Thyroid gland (tissue), 4 donors: ENCODE measurements at regions not wholly inside any gene's neighbourhood (a gene's known extent, or its start where the extent isn't known, plus 50 kb on each side); places are given as distances from the start of the nearest gene placed in this dataset.

Experiments
- POLR2A ChIP-seq, 2 donors: fragments of 450-650 bp; IDR thresholded peaks; one replicate each; pipeline ENCODE4 v1.6.1; 2017; ENCODE audit warnings: antibody characterized with exemption in 2 of 2, mild to moderate bottlenecking in 2 of 2, moderate library complexity in 1 of 2
- TF ChIP-seq, protein P1 (sequence below), 6 experiments: fragments of 200-600 bp in 3 of 6; fragments of 450-650 bp in 3 of 6; sonication (generic) in 3 of 6; IDR thresholded peaks; one replicate each; pipeline ENCODE4 v1.5.1; 2016 to 2019; ENCODE audit warnings: antibody characterized with exemption in 6 of 6, mild to moderate bottlenecking in 2 of 6, inconsistent platforms in 1 of 6, moderate library complexity in 1 of 6

DNA sequence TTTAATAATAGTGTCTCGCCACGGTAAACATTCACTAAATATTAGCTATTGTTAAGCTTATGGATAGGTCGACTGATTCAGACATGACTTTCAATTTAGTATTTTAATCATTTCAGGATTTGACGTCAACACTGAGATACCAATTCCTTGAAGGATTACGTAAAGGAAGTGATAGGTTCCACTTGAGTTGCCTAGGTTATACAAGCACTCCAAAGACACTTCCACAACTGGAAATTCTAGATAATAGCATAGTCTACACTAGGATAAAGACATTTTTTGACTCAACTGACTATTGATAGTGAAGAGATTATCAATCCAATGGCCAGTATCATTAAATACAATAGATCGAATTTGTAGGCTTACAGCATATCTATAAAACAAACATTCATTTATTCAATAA lies 63.9 kb upstream of the NHSL1 start:
- TF ChIP-seq POLR2A (IDR thresholded peaks at IDR 0.05): no peak
- TF ChIP-seq, protein P1, sequence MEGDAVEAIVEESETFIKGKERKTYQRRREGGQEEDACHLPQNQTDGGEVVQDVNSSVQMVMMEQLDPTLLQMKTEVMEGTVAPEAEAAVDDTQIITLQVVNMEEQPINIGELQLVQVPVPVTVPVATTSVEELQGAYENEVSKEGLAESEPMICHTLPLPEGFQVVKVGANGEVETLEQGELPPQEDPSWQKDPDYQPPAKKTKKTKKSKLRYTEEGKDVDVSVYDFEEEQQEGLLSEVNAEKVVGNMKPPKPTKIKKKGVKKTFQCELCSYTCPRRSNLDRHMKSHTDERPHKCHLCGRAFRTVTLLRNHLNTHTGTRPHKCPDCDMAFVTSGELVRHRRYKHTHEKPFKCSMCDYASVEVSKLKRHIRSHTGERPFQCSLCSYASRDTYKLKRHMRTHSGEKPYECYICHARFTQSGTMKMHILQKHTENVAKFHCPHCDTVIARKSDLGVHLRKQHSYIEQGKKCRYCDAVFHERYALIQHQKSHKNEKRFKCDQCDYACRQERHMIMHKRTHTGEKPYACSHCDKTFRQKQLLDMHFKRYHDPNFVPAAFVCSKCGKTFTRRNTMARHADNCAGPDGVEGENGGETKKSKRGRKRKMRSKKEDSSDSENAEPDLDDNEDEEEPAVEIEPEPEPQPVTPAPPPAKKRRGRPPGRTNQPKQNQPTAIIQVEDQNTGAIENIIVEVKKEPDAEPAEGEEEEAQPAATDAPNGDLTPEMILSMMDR (IDR thresholded peaks at IDR 0.05): no peak
